ENCODE measurements at regions not wholly inside any gene's neighbourhood (a gene's known extent, or its start where the extent isn't known, plus 50 kb on each side); places are given as distances from the start of the nearest gene placed in this dataset.

- TF ChIP-seq ZNF274 (IDR thresholded peaks at IDR 0.05; ENCODE audit: low read depth, low read length) = no peak
- no peak for TF ChIP-seq YY1 (IDR thresholded peaks at IDR 0.05; ENCODE audit: insufficient read depth, insufficient read length)
Observed at GRCh38 chr14:100670017-100670752, 56.5 kb upstream of the DLK1 start.
